HEK293 (cell line): ENCODE measurements at regions not wholly inside any gene's neighbourhood (a gene's known extent, or its start where the extent isn't known, plus 50 kb on each side); places are given as distances from the start of the nearest gene placed in this dataset.

Experiments used
- MZF1 ChIP-seq: fragments of 450-650 bp; formaldehyde crosslinking; IDR thresholded peaks from 2 replicates; pipeline ENCODE4 v1.5.1; 2017; ENCODE audit warnings: missing biosample characterization, missing genetic modification characterization, borderline replicate concordance
- ZIC2 ChIP-seq: fragments of 450-650 bp; formaldehyde crosslinking; IDR thresholded peaks from 2 replicates; pipeline ENCODE4 v1.5.1; 2016; ENCODE audit warnings: missing biosample characterization, missing genetic modification characterization
- ZNF146 ChIP-seq: fragments of 450-650 bp; formaldehyde crosslinking; IDR thresholded peaks from 2 replicates; pipeline ENCODE4 v1.5.1; 2016; ENCODE audit warnings: missing biosample characterization, missing genetic modification characterization
- ZNF202 ChIP-seq: fragments of 450-650 bp; formaldehyde crosslinking; IDR thresholded peaks from 2 replicates; pipeline ENCODE4 v1.5.1; 2016; ENCODE audit warnings: missing biosample characterization, missing genetic modification characterization, borderline replicate concordance
- ZNF274 ChIP-seq, 2 experiments: fragments of 200-500 bp in 1 of 2; fragments of 450-650 bp in 1 of 2; sonication (Bioruptor generic) in 1 of 2; formaldehyde crosslinking in 1 of 2; IDR thresholded peaks; 2 replicates each; pipeline versions ENCODE4 v1.5.1 to v1.6.1; 2014 to 2016; ENCODE audit warnings: borderline replicate concordance in 1 of 2, inconsistent platforms in 1 of 2, low read length in 1 of 2, missing biosample characterization in 1 of 2, missing genetic modification characterization in 1 of 2
- TF ChIP-seq, protein P1 (sequence below): fragments of 450-650 bp; formaldehyde crosslinking; IDR thresholded peaks from 2 replicates; pipeline ENCODE4 v1.5.1; 2016; ENCODE audit warnings: missing biosample characterization, missing genetic modification characterization

DNA sequence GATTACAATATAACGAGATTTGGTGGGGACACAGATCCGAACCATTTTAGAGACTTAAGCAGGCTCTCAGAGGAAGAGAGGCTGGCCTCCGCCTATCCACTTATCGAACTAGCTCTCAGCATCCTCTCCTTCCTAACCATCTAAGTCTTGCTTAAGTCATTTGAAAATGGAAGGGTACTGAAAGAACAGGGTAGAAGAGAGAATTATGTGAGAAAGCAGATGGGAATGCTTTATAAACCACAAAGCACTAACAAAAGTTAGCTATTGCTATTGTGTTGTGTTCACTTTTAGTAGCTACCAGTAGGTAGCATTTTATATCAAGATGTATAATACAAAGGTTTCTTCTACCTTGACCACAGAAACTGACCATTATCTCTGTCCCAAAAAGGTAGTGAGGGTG, 153.4 kb upstream of the CADM1 start:
- TF ChIP-seq, protein P1, sequence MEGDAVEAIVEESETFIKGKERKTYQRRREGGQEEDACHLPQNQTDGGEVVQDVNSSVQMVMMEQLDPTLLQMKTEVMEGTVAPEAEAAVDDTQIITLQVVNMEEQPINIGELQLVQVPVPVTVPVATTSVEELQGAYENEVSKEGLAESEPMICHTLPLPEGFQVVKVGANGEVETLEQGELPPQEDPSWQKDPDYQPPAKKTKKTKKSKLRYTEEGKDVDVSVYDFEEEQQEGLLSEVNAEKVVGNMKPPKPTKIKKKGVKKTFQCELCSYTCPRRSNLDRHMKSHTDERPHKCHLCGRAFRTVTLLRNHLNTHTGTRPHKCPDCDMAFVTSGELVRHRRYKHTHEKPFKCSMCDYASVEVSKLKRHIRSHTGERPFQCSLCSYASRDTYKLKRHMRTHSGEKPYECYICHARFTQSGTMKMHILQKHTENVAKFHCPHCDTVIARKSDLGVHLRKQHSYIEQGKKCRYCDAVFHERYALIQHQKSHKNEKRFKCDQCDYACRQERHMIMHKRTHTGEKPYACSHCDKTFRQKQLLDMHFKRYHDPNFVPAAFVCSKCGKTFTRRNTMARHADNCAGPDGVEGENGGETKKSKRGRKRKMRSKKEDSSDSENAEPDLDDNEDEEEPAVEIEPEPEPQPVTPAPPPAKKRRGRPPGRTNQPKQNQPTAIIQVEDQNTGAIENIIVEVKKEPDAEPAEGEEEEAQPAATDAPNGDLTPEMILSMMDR (tag by site-specific recombination): no peak
- TF ChIP-seq ZIC2 (tag by site-specific recombination) (no peak), ZNF146 (tag by site-specific recombination) (no peak), ZNF202 (tag by site-specific recombination) (no peak), MZF1 (tag by site-specific recombination) (no peak), ZNF274 (IDR thresholded peaks at IDR 0.05; ENCODE audit: low read length) (no peak), ZNF274 (tag by site-specific recombination; IDR thresholded peaks at IDR 0.05; ENCODE audit: borderline replicate concordance) (no peak)
